Activated T-helper 17 cell treated with anti-CD3 and anti-CD28 coated beads, Interleukin-2, amount 50 U/mL, for 72 hours (primary cell): ENCODE measurements at regions not wholly inside any gene's neighbourhood (a gene's known extent, or its start where the extent isn't known, plus 50 kb on each side); places are given as distances from the start of the nearest gene placed in this dataset.

Source experiments
- ATAC-seq: fragments of 150-1000 bp; cut with Tn5 transposase; replicated peaks from 2 replicates; pipeline ENCODE4 v1.10.0; 2021; ENCODE audit warnings: mild to moderate bottlenecking, moderate library complexity
- H3K27ac Mint-ChIP-seq: one replicate; pipeline ENCODE4 v1.8.0; 2022; ENCODE audit warnings: mixed read lengths
- H3K27me3 Mint-ChIP-seq: one replicate; pipeline ENCODE4 v1.8.0; 2022; ENCODE audit warnings: mixed read lengths
- H3K36me3 Mint-ChIP-seq: one replicate; pipeline ENCODE4 v1.8.0; 2022; ENCODE audit warnings: low read depth, mild to moderate bottlenecking, mixed read lengths
- H3K4me1 Mint-ChIP-seq: one replicate; pipeline ENCODE4 v1.8.0; 2022; ENCODE audit warnings: mixed read lengths
- H3K4me3 Mint-ChIP-seq: one replicate; pipeline ENCODE4 v1.8.0; 2022; ENCODE audit warnings: mild to moderate bottlenecking, mixed read lengths
- H3K9me3 Mint-ChIP-seq: one replicate; pipeline ENCODE4 v1.8.0; 2022; ENCODE audit warnings: mixed read lengths

DNA sequence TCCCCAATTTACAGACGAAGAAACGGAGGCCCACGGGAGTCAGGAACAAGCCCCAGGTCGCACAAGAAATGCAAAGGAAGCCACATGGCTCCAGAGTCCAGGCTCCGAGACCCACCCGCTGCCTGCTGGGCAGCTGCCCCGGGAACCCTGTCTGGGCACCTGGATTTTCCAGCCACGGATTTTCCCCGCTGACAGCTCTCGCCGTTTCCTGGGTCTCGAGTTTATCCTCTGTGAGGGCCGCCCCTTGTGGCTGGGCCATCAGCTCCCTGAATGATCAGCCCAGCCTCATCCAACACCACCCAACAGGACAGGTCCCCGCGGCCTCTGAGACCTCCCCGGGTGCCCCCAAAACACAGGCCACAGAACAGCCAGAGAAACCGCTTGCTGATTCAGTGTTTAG lies 189.7 kb downstream of the BRD1 start:
- no peak for ATAC-seq
- no peaks in the 10 kb centered on the region for H3K9me3 Mint-ChIP-seq
- no peak overlapping the region for H3K27ac Mint-ChIP-seq
- H3K4me1 Mint-ChIP-seq, result no peaks in the 10 kb centered on the region
- peaks cover 4% of the 10 kb centered on the region for H3K36me3 Mint-ChIP-seq
- no peaks in the 10 kb centered on the region for H3K27me3 Mint-ChIP-seq
- no peak overlapping the region for H3K4me3 Mint-ChIP-seq

DNA sequence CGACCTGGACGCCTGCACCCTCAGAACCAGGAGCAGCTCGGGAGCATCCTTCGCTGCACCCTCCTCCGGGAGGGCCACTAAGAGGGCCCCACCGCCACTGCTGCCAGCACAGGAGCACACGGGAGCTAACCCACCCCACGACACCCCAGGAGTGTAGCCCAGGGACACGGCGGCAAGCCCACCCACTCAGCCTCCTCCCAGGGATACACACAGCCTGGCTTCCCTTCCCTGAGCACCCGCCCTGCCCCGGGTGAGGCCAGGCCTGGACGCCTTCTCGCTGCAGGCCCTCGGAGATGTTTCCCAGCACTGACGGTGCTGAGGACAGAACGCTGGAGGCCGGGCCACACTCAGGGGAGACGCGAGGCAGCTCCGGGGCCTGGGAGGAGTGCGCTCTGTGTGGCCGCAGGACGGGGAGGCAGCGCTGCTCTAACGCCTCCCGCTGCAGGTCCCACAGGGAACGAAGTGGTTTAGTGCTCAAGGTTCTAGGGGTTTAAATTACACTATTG lies 190.4 kb downstream of the BRD1 start:
- Mint-ChIP-seq H3K9me3 (no peaks in the 10 kb centered on the region), H3K27ac (no peak overlapping the region), H3K4me3 (no peak overlapping the region), H3K27me3 (no peaks in the 10 kb centered on the region), H3K36me3 (peaks cover 4% of the 10 kb centered on the region), H3K4me1 (no peaks in the 10 kb centered on the region)
- ATAC-seq, result no peak

GRCh38 chr22:49636649-49637048 lies 191.0 kb downstream of the BRD1 start:
- Mint-ChIP-seq H3K4me3 (no peak overlapping the region), H3K9me3 (no peaks in the 10 kb centered on the region), H3K4me1 (no peaks in the 10 kb centered on the region), H3K27ac (no peak overlapping the region), H3K27me3 (no peaks in the 10 kb centered on the region), H3K36me3 (peaks cover 4% of the 10 kb centered on the region)
- no peak for ATAC-seq

DNA sequence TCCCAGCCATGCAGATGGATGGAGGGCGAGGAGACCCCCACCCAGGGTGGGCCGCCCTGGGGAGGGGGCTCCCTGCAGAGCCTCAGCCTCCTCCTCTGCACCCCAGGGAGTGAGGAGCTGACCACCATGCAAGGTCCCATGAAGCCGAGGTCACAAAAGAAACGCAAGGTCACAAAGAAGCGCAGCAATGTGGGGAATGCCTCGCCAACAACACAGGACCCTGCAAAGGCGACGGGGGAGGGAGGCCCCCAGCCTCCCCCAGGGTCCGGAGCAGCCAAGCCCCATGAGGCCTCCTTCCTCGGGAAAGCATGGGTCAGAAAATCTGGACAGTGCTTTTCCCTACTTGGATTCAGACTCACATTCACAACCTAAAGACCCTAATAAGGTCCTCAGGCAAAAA lies 191.5 kb downstream of the BRD1 start:
- ATAC-seq, result no peak

DNA sequence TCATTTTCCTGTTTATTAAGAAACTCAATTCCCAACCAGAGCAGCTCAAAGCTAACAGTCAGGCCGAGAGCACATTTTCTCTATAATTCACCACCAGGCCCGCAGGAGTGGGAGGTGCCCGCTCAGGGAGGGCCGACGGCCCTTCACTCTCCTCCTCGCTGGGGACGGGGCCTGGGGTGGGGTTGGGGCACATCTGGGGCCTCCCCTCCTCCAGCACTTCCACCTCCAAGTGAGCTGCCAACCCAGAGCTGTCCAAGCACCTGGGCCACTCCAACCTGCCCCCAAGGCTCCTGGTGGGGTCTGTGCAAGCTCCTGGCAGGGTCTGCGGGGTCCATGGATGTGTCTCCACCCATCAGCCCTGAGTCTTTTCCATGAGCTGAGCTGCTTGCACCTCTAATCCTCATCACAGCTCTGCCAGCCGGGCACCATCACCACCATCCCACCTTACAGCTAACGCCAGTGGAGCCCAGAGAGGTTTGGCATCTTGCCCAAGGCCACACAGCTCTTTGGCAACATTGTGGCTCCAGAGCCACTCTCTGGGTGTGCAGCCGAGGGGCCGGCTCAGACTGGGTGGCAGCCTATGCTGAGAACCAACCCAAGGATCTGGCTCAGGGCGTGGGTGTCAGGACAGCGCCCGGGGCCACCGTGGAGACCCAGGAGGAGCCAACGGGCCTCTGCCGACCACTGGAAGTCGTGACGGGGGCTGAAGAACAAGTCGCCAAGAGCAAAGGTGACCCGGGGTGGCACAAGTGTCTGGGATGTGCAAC lies 193.5 kb downstream of the BRD1 start:
- Mint-ChIP-seq H3K4me3 (no peak overlapping the region), H3K9me3 (no peaks in the 10 kb centered on the region), H3K27ac (no peak overlapping the region), H3K27me3 (no peaks in the 10 kb centered on the region), H3K4me1 (no peaks in the 10 kb centered on the region), H3K36me3 (peaks cover 4% of the 10 kb centered on the region)
- no peak for ATAC-seq

More for the DNA sequence above, 191.5 kb downstream of the BRD1 start:
- Mint-ChIP-seq H3K4me3 (no peak overlapping the region), H3K4me1 (no peaks in the 10 kb centered on the region), H3K9me3 (no peaks in the 10 kb centered on the region), H3K27ac (no peak overlapping the region), H3K27me3 (no peaks in the 10 kb centered on the region), H3K36me3 (peaks cover 4% of the 10 kb centered on the region)

- no peak for ATAC-seq
- Mint-ChIP-seq H3K9me3 (no peaks in the 10 kb centered on the region), H3K27ac (no peak overlapping the region), H3K27me3 (no peaks in the 10 kb centered on the region), H3K36me3 (no peaks in the 10 kb centered on the region), H3K4me1 (no peaks in the 10 kb centered on the region), H3K4me3 (no peak overlapping the region)
These were observed 194.7 kb downstream of the BRD1 start for GRCh38 chr22:49633010-49633324.

DNA sequence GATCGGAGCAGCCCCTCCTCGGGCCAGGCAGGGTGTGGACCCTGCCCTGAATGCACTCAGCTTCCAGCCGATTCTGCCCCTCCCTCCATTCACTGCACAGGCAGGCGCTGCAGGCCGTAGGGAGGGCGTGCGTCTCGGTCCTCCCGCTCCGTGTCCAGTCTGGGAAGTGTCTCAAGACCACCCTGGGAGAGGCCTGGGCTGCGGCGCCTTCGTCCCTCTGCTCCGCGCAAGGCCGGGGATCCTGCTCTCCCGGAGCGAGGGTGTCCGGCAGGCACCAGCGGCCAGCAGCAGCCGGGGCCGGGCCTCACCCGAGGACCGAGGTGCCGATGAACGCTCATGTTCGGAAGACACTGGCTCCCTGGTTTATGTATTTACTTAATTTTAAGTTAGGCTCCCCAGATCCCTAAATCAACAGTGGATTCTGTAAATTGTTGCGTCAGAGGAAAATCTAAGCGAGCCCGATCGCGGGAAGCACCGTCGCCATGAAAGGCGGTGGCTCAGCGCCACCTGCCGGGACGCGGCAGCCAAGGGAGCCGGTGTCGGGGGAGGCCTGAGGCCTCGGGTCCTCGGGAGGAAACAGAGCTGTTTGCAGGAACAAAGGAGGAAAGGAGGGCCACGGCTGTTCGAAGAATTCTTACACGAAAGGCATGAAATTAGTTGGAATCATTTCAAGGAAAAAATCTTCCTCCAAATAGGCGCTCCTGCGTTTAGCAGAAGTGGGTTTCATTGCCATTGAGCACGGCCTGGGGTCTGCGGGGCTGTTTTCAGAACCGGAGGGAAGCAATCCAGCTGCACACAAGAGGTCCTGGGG lies 195.3 kb downstream of the BRD1 start:
- H3K27me3 Mint-ChIP-seq, result no peaks in the 10 kb centered on the region

GRCh38 chr22:49630448-49630946 lies 197.2 kb downstream of the BRD1 start:
- Mint-ChIP-seq H3K9me3 (no peaks in the 10 kb centered on the region), H3K27ac (no peak overlapping the region), H3K4me1 (peaks cover 2% of the 10 kb centered on the region), H3K4me3 (no peak overlapping the region), H3K27me3 (no peaks in the 10 kb centered on the region), H3K36me3 (peaks cover 6% of the 10 kb centered on the region)
- no peak for ATAC-seq

More for the DNA sequence above, 195.3 kb downstream of the BRD1 start:
- Mint-ChIP-seq H3K9me3 (no peaks in the 10 kb centered on the region), H3K4me1 (no peaks in the 10 kb centered on the region), H3K4me3 (no peak overlapping the region), H3K36me3 (no peaks in the 10 kb centered on the region), H3K27ac (no peak overlapping the region)
- ATAC-seq, result no peak

DNA sequence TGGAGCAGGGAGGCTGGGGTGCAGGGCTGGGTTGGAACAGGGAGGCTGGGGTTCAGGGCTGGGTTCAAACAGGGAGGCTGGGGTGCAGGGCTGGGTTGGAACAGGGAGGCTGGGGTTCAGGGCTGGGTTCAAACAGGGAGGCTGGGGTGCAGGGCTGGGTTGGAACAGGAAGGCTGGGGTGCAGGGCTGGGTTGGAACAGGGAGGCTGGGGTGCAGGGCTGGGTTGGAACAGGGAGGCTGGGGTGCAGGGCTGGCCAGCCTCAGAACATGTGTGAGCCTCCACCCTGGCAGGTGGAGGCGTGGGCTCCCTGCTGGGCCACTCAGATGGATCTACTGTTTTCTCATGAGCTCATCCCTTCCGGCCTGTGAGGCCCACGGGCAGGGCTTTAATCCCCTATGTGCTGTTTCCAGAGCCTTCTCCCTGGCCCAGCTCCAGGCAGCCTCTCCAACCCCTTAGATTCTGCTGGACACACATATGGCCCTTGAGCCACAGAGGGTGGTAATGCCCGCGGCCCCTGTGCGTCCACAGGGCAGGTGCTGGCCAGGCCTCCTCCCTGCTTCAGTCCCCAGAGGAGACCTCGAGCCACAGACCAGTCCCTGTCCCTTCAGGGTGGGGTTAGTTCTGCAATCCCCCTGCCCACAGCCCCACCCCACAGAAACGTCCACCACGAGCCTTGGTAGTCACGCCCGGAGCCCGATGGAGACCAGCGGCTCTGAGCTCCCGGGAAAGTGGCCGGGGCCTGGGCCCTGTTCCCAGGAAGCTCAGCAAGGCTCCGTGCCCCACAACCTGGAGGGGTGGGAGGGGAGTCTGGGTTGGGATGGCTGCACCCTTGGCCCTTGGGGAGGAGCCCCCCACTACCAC lies 197.9 kb downstream of the BRD1 start:
- no peaks in the 10 kb centered on the region for H3K27me3 Mint-ChIP-seq
- no peak overlapping the region for H3K4me3 Mint-ChIP-seq
- H3K36me3 Mint-ChIP-seq, result peaks cover 13% of the 10 kb centered on the region
- H3K9me3 Mint-ChIP-seq, result no peaks in the 10 kb centered on the region
- peaks cover 6% of the 10 kb centered on the region for H3K4me1 Mint-ChIP-seq
- no peak for ATAC-seq
- H3K27ac Mint-ChIP-seq, result no peak overlapping the region

GRCh38 chr22:49629261-49629570 lies 198.5 kb downstream of the BRD1 start:
- Mint-ChIP-seq H3K4me1 (peaks cover 6% of the 10 kb centered on the region), H3K36me3 (peaks cover 15% of the 10 kb centered on the region), H3K4me3 (no peak overlapping the region), H3K9me3 (no peaks in the 10 kb centered on the region), H3K27me3 (no peaks in the 10 kb centered on the region), H3K27ac (no peak overlapping the region)
- ATAC-seq, result no peak

DNA sequence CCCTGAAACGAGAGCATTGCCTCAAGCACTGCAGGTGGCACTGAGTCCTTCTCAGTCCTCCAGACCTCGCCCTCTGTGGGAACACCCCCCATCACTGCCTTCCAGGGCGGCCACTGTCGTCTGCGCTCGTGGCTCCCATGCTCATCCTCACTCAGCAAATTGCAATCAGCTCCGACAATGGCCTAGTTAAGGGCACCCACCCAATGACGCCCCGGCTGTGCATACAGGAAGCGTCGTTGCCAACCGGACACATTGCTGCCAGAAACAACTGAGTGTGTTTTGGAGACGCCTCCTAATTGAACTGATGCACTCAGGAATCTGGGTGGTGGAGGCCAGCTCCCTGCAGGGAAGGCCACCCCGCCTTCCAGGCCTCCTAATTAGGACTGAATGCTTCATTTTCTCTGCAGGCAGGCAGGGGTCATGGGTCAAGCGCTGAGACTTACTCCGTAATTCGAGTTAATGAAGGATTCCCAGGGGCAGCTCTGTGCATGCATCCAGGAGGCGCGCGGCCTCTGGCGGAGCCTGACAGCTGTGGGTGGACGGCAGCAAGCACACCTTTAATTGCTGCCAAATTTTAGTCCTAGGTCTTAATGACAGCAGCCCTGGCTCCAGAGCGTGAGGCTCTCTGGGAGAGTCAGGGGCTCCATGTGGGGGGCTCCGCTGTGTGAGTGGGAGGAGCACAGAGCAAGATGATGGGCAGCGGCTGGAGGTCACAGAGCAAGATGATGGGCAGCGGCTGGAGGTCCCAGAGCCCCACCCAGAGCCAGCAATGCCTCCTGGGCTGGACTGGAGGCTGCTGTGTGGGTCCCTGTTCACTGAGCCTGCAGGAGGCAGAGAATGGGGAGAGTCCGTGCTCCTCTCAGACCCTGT lies 199.0 kb downstream of the BRD1 start:
- H3K4me3 Mint-ChIP-seq, result no peak overlapping the region
- H3K27me3 Mint-ChIP-seq, result no peaks in the 10 kb centered on the region

DNA sequence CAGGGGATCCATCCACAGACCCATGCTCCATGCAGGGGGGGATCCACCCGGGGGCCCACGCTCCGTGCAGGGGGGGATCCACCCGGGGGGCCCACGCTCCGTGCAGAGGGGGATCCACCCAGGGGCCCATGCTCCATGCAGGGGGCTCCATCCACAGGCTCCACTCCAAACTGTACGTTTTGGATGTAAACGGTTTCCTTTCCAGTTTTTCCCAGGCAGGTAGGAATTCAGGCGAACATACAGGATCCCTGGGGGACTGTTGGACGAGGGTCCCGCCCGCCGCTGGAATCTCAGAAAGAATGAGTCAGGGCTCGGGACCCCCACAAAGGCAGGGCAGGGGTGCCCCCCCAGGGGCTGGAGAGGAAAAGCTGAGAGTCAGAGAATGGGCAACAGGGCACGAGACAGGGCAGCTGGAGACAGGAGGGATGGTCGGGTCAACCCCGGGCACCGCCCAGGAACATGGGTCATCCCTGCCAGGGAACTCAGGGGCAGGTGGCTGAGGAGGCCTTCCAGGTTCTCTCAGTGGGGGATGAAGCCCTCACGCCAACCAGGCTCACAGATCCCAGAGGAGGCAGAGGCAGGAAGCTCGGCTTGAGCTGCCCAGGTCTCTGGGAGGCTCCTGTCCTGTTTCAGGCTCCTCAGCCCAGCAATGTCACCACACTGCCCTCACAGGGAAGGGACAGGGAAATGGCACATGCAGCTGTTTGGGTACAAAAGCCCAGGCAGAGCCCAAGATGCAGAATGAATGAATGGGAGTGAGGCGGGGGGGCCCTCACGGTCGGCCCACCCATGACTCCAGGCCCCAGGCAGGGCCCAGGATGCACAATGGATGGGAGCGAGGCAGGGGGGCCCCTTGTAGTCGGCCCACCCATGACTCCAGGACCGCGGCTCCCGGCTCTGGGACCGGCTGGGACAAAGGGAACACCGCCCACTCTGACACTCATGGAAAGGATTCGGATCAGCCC lies 200.2 kb downstream of the BRD1 start:
- H3K4me1 Mint-ChIP-seq, result peaks cover 6% of the 10 kb centered on the region
- no peak overlapping the region for H3K27ac Mint-ChIP-seq
- no peak overlapping the region for H3K4me3 Mint-ChIP-seq
- H3K9me3 Mint-ChIP-seq, result no peaks in the 10 kb centered on the region
- no peak for ATAC-seq
- peaks cover 15% of the 10 kb centered on the region for H3K36me3 Mint-ChIP-seq
- no peaks in the 10 kb centered on the region for H3K27me3 Mint-ChIP-seq

More for the DNA sequence above, 199.0 kb downstream of the BRD1 start:
- Mint-ChIP-seq H3K36me3 (peaks cover 15% of the 10 kb centered on the region), H3K9me3 (no peaks in the 10 kb centered on the region), H3K4me1 (peaks cover 6% of the 10 kb centered on the region), H3K27ac (no peak overlapping the region)
- no peak for ATAC-seq
